Esophagus squamous epithelium (tissue), 5 donors: ENCODE measurements at regions not wholly inside any gene's neighbourhood (a gene's known extent, or its start where the extent isn't known, plus 50 kb on each side); places are given as distances from the start of the nearest gene placed in this dataset.

ENCODE experiments used
- DNase-seq: peaks from one replicate; lab custom pipeline; 2025; lab: John Stamatoyannopoulos, UW
- H3K27ac ChIP-seq, 4 donors: fragments of 200-600 bp; sonication (generic); one replicate each; pipeline ENCODE4 v1.5.1; 2016 to 2019; ENCODE audit warnings: mild to moderate bottlenecking in 1 of 4
- H3K27me3 ChIP-seq, 4 donors: fragments of 200-600 bp; sonication (generic); 1 replicate in 3 of 4; 2 replicates in 1 of 4; pipeline versions ENCODE4 v1.5.1 to v1.6.0; 2017 to 2021; ENCODE audit warnings: antibody characterized with exemption in 1 of 4
- H3K36me3 ChIP-seq, 3 donors: fragments of 200-600 bp; sonication (generic); one replicate each; pipeline ENCODE4 v1.5.1; 2016 to 2019
- H3K4me1 ChIP-seq, 3 donors: fragments of 200-600 bp; sonication (generic); one replicate each; pipeline ENCODE4 v1.5.1; 2017 to 2019
- H3K4me3 ChIP-seq, 4 donors: fragments of 200-600 bp; sonication (generic); 1 replicate in 3 of 4; 2 replicates in 1 of 4; pipeline ENCODE4 v1.5.1; 2016 to 2019; ENCODE audit warnings: mild to moderate bottlenecking in 2 of 4, moderate library complexity in 1 of 4
- H3K9me3 ChIP-seq, 3 donors: fragments of 200-600 bp; sonication (generic); one replicate each; pipeline ENCODE4 v1.5.1; 2016 to 2019
- CTCF ChIP-seq, 6 experiments: fragments of 450-650 bp in 4 of 6; fragments of 200-600 bp in 2 of 6; sonication (generic) in 2 of 6; IDR thresholded peaks; one replicate each; pipeline ENCODE4 v1.5.1; 2016 to 2019; ENCODE audit warnings: antibody characterized with exemption in 6 of 6, mild to moderate bottlenecking in 4 of 6, moderate library complexity in 4 of 6
- POLR2A ChIP-seq, 4 donors: fragments of 450-650 bp; IDR thresholded peaks; one replicate each; pipeline ENCODE4 v1.6.1; 2017; ENCODE audit warnings: antibody characterized with exemption in 4 of 4, mild to moderate bottlenecking in 4 of 4, moderate library complexity in 3 of 4
- WGBS, 2 donors: methylation state at CpG; one replicate each; pipeline ENCODE4 v1.1.5; 2018; 5-methylcytosine and 5-hydroxymethylcytosine counted together
- intact Hi-C: fragments of 100-400 bp; cut with DNase I; formaldehyde crosslinking; loops from one replicate; pipeline ENCODE4 v1.15.0; 2022
- donor health status: DM: yes; HTN: yes; CAD: no.

- TF ChIP-seq CTCF (IDR thresholded peaks at IDR 0.05) (no peak), POLR2A (IDR thresholded peaks at IDR 0.05) (no peak)
- Histone ChIP-seq H3K4me1 (no peaks in the 10 kb centered on the region), H3K9me3 (no peaks in the 10 kb centered on the region), H3K27me3 (peaks cover 0 to 4% (median 0%) of the 10 kb centered on the region in 4 donors), H3K4me3 (no peak overlapping the region), H3K36me3 (no peaks in the 10 kb centered on the region), H3K27ac (no peak overlapping the region)
- 69 to 77% methylated on average over 4 of the region's 4 CpGs for WGBS, 2 donors
- intact Hi-C loops: no loop called here
- DNase-seq: no peak
These were observed 396.3 kb downstream of the SETD4 start for GRCh38 chr21:35663856-35664606.

DNA sequence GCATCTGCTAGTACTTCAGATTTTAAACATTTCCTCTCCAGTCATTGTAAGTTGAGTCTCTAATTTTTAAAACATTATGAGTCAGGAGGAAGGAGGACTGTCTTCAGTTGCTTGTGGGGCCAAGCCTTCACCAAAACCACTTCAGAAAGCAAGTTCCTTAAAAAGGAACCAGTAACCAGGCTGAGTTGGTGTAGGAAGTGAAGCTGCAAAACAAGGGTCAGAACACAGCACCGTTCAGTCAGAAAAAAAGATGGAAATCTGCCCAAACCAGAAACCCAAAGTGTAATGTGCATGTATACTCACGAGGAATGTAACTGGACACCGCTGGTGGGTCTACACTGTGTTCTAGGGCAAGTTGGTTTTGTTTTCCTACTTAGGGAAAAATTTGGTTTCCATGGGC, 402.1 kb downstream of the SETD4 start:
- Histone ChIP-seq H3K4me3 (no peak overlapping the region), H3K36me3 (no peaks in the 10 kb centered on the region), H3K4me1 (no peaks in the 10 kb centered on the region), H3K27me3 (no peaks in the 10 kb centered on the region), H3K9me3 (no peaks in the 10 kb centered on the region), H3K27ac (no peak overlapping the region)
- no peak for TF ChIP-seq POLR2A (IDR thresholded peaks at IDR 0.05)
- TF ChIP-seq CTCF (IDR thresholded peaks at IDR 0.05): no peak
- 31 to 59% methylated on average over 3 of the region's 3 CpGs for WGBS, 2 donors
- intact Hi-C loops: no loop called here
- no peak for DNase-seq

GRCh38 chr21:35652872-35653271, 407.5 kb downstream of the SETD4 start:
- Histone ChIP-seq H3K27ac (no peak overlapping the region), H3K27me3 (peaks cover 0 to 19% (median 0%) of the 10 kb centered on the region in 4 donors), H3K9me3 (no peaks in the 10 kb centered on the region), H3K4me1 (no peaks in the 10 kb centered on the region), H3K4me3 (no peak overlapping the region), H3K36me3 (no peaks in the 10 kb centered on the region)
- intact Hi-C loops: no loop called here
- no peak for DNase-seq
- no peak for TF ChIP-seq CTCF (IDR thresholded peaks at IDR 0.05)
- no peak for TF ChIP-seq POLR2A (IDR thresholded peaks at IDR 0.05)
- WGBS, 2 donors: 47 to 63% methylated on average over 2 of the region's 2 CpGs

DNA sequence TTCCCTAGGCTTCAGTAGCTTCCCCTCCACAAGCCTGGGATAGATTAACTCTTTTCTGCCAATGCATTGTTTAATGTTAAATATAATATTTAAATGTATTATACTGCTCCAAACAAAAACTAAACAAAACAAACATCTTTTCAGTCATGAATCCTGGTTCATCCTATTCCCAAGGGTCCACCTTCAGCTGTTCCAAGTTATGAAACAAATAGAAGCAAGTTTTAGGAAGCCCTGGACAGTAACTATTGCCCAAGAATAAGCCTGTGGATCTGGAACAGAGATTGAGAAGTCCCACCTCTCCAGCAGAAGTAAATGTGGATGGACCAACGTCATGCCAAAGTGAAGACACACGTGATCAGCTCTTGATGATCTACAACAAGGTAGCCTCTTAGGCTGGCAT, 408.1 kb downstream of the SETD4 start:
- DNase-seq: no peak
- WGBS, 2 donors: 44 to 73% methylated on average over 2 of the region's 2 CpGs
- Histone ChIP-seq H3K9me3 (no peaks in the 10 kb centered on the region), H3K27me3 (peaks cover 0 to 19% (median 0%) of the 10 kb centered on the region in 4 donors), H3K4me3 (no peak overlapping the region), H3K4me1 (no peaks in the 10 kb centered on the region), H3K36me3 (no peaks in the 10 kb centered on the region), H3K27ac (no peak overlapping the region)
- no peak for TF ChIP-seq POLR2A (IDR thresholded peaks at IDR 0.05)
- no peak for TF ChIP-seq CTCF (IDR thresholded peaks at IDR 0.05)
- intact Hi-C loops: no loop called here

DNA sequence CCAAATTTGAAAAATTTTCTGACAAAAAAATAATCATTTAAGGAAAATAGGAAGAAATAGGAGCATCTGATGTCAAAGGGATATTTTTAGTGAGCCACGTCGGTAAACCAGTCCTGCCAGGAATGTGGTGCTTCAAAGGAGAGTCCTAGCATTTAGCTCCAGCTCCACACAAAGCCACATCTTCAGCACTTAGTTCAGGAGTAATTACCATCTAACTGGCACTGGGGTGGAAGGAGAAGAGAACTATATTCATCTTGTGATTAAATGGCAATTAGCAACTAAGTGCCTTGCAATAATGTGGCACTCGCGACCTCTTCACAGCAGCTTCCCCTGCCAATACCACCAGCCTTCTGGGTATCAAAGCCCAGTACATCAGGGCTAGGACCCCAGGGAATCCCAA, 409.1 kb downstream of the SETD4 start:
- 58 to 59% methylated on average over 4 of the region's 4 CpGs for WGBS, 2 donors
- Histone ChIP-seq H3K9me3 (no peaks in the 10 kb centered on the region), H3K4me1 (no peaks in the 10 kb centered on the region), H3K36me3 (no peaks in the 10 kb centered on the region), H3K27me3 (peaks cover 0 to 19% (median 0%) of the 10 kb centered on the region in 4 donors), H3K4me3 (no peak overlapping the region), H3K27ac (no peak overlapping the region)
- TF ChIP-seq CTCF (IDR thresholded peaks at IDR 0.05) (no peak), POLR2A (IDR thresholded peaks at IDR 0.05) (no peak)
- intact Hi-C loops: no loop called here
- no peak for DNase-seq
